Lower leg skin (tissue), 4 donors: ENCODE measurements at regions not wholly inside any gene's neighbourhood (a gene's known extent, or its start where the extent isn't known, plus 50 kb on each side); places are given as distances from the start of the nearest gene placed in this dataset.

Experiments
- DNase-seq, 2 donors: peaks; one replicate each; pipeline ENCODE4 v3.0.0-alpha.2; 2019; ENCODE audit warnings: low spot score in 2 of 2
- H3K4me3 ChIP-seq: fragments of 200-600 bp; sonication (generic); 2 replicates; pipeline ENCODE4 v1.5.1; 2017; ENCODE audit warnings: mild to moderate bottlenecking, low read depth; ENCODE audit not compliant: poor library complexity, severe bottlenecking
- POLR2A ChIP-seq, 2 donors: fragments of 450-650 bp; IDR thresholded peaks; one replicate each; pipeline ENCODE4 v1.6.1; 2016 to 2017; ENCODE audit warnings: antibody characterized with exemption in 2 of 2, mild to moderate bottlenecking in 1 of 2, moderate library complexity in 1 of 2
- WGBS, 2 donors: methylation state at CpG; one replicate each; pipeline ENCODE4 v1.1.5; 2018; 5-methylcytosine and 5-hydroxymethylcytosine counted together
- intact Hi-C: fragments of 100-400 bp; cut with DNase I; formaldehyde crosslinking; loops from one replicate; pipeline ENCODE4 v1.15.0; 2023; ENCODE audit warnings: low total_unique reads
- TF ChIP-seq, protein P1 (sequence below), 3 donors: fragments of 450-650 bp; IDR thresholded peaks; one replicate each; pipeline ENCODE4 v1.5.1; 2016; ENCODE audit warnings: antibody characterized with exemption in 3 of 3, mild to moderate bottlenecking in 3 of 3, moderate library complexity in 2 of 3

- WGBS, 2 donors, result 74 to 81% methylated on average over 2 of the region's 2 CpGs
- intact Hi-C loops, result no loop called here
- no peak for TF ChIP-seq POLR2A (IDR thresholded peaks at IDR 0.05)
- TF ChIP-seq, protein P1, sequence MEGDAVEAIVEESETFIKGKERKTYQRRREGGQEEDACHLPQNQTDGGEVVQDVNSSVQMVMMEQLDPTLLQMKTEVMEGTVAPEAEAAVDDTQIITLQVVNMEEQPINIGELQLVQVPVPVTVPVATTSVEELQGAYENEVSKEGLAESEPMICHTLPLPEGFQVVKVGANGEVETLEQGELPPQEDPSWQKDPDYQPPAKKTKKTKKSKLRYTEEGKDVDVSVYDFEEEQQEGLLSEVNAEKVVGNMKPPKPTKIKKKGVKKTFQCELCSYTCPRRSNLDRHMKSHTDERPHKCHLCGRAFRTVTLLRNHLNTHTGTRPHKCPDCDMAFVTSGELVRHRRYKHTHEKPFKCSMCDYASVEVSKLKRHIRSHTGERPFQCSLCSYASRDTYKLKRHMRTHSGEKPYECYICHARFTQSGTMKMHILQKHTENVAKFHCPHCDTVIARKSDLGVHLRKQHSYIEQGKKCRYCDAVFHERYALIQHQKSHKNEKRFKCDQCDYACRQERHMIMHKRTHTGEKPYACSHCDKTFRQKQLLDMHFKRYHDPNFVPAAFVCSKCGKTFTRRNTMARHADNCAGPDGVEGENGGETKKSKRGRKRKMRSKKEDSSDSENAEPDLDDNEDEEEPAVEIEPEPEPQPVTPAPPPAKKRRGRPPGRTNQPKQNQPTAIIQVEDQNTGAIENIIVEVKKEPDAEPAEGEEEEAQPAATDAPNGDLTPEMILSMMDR (IDR thresholded peaks at IDR 0.05), result no peak
- no peak for DNase-seq
- no peak overlapping the region for H3K4me3 ChIP-seq
Measured at GRCh38 chr6:21507811-21508210, 85.7 kb upstream of the SOX4 start.

- no peak for DNase-seq
- no peak for TF ChIP-seq POLR2A (IDR thresholded peaks at IDR 0.05)
- TF ChIP-seq, protein P1 (IDR thresholded peaks at IDR 0.05), result no peak
- intact Hi-C loops, result no loop called here
- WGBS, 2 donors, result 59 to 61% methylated on average over 4 of the region's 4 CpGs
- no peak overlapping the region for H3K4me3 ChIP-seq
Measured at GRCh38 chr6:21508753-21509152, 84.8 kb upstream of the SOX4 start.

- TF ChIP-seq POLR2A (IDR thresholded peaks at IDR 0.05), result no peak
- TF ChIP-seq, protein P1 (IDR thresholded peaks at IDR 0.05), result no peak
- WGBS, 2 donors, result 88 to 93% methylated on average over 6 of the region's 6 CpGs
- no peak overlapping the region for H3K4me3 ChIP-seq
- DNase-seq, result no peak
- intact Hi-C loops, result no loop called here
Measured at GRCh38 chr6:21511891-21512550, 81.5 kb upstream of the SOX4 start.

- no peak for DNase-seq
- 85 to 90% methylated on average over 4 of the region's 4 CpGs for WGBS, 2 donors
- intact Hi-C loops, result no loop called here
Measured at GRCh38 chr6:21514288-21514687, 79.3 kb upstream of the SOX4 start.

GRCh38 chr6:21518317-21518716, 75.2 kb upstream of the SOX4 start:
- no peak for DNase-seq
- no peak overlapping the region for H3K4me3 ChIP-seq
- no peak for TF ChIP-seq POLR2A (IDR thresholded peaks at IDR 0.05)
- TF ChIP-seq, protein P1 (IDR thresholded peaks at IDR 0.05), result no peak
- WGBS, 2 donors, result 75 to 83% methylated on average over 4 of the region's 4 CpGs
- intact Hi-C loops, result no loop called here

More at GRCh38 chr6:21514288-21514687, 79.3 kb upstream of the SOX4 start:
- H3K4me3 ChIP-seq, result no peak overlapping the region
- TF ChIP-seq, protein P1 (IDR thresholded peaks at IDR 0.05), result no peak
- TF ChIP-seq POLR2A (IDR thresholded peaks at IDR 0.05), result no peak

GRCh38 chr6:21519642-21520041, 73.9 kb upstream of the SOX4 start:
- no peak overlapping the region for H3K4me3 ChIP-seq
- DNase-seq, result no peak
- TF ChIP-seq, protein P1 (IDR thresholded peaks at IDR 0.05), result no peak
- TF ChIP-seq POLR2A (IDR thresholded peaks at IDR 0.05), result no peak
- intact Hi-C loops, result no loop called here
- 89 to 96% methylated on average over 1 of the region's 1 CpG for WGBS, 2 donors
